Neural cell (in vitro differentiated cells): ENCODE measurements at regions not wholly inside any gene's neighbourhood (a gene's known extent, or its start where the extent isn't known, plus 50 kb on each side); places are given as distances from the start of the nearest gene placed in this dataset.
"Not testable (repeated sequence)": the region's sequence is repeated elsewhere in the genome, so short reads cannot be mapped to it uniquely, and the experiment has no call there.

ENCODE experiments used
- H2AFZ ChIP-seq: fragments of 200-600, 300-800 bp; sonication (generic), shearing (Covaris generic); 2 replicates; pipeline ENCODE4 v1.6.0; 2014; ENCODE audit warnings: low read depth, mild to moderate bottlenecking, antibody characterized with exemption, low read length, moderate library complexity
- H3F3A ChIP-seq: fragments of 200-600 bp; shearing (Covaris generic); 2 replicates; pipeline ENCODE4 v1.6.1; 2016; ENCODE audit warnings: mild to moderate bottlenecking, moderate library complexity, mixed read lengths, antibody characterized with exemption, low read length; ENCODE audit not compliant: insufficient read depth, poor library complexity, severe bottlenecking
- H3K27ac ChIP-seq: fragments of 200-600, 300-800 bp; sonication (generic), shearing (Covaris generic); 2 replicates; pipeline ENCODE4 v1.5.1; 2014; ENCODE audit warnings: mild to moderate bottlenecking, low read length, moderate library complexity
- H3K27me3 ChIP-seq: fragments of 300-800, 200-600 bp; sonication (generic), shearing (Covaris generic); 2 replicates; pipeline ENCODE4 v1.6.0; 2014; ENCODE audit warnings: mild to moderate bottlenecking, low read depth, low read length, moderate library complexity; ENCODE audit not compliant: insufficient read depth
- H3K36me3 ChIP-seq: fragments of 300-800, 200-600 bp; sonication (generic), shearing (Covaris generic); 2 replicates; pipeline ENCODE4 v1.5.1; 2014; ENCODE audit warnings: mild to moderate bottlenecking, antibody characterized with exemption, low read length, moderate library complexity; ENCODE audit not compliant: insufficient read depth
- H3K4me2 ChIP-seq: fragments of 300-800, 200-600 bp; sonication (generic), shearing (Covaris generic); 2 replicates; pipeline ENCODE4 v1.6.0; 2014; ENCODE audit warnings: mild to moderate bottlenecking, low read length
- H3K4me3 ChIP-seq: fragments of 300-800, 200-600 bp; sonication (generic), shearing (Covaris generic); 2 replicates; pipeline ENCODE4 v1.5.1; 2014; ENCODE audit warnings: mild to moderate bottlenecking, low read length, moderate library complexity
- H3K79me2 ChIP-seq: fragments of 200-600 bp; shearing (Covaris generic); replicated peaks from 2 replicates; pipeline ENCODE4 v1.6.0; 2014; ENCODE audit warnings: mild to moderate bottlenecking, low read length, moderate library complexity; ENCODE audit not compliant: insufficient read depth
- H3K9ac ChIP-seq: fragments of 300-800, 200-600 bp; sonication (generic), shearing (Covaris generic); 2 replicates; pipeline ENCODE4 v1.6.1; 2016; ENCODE audit warnings: mild to moderate bottlenecking, low read length, mixed read lengths
- H3K9me2 ChIP-seq: fragments of 200-600 bp; shearing (Covaris generic); 2 replicates; pipeline ENCODE4 v1.6.1; 2016; ENCODE audit warnings: mild to moderate bottlenecking, low read length, mixed read lengths; ENCODE audit not compliant: insufficient read depth
- H3K9me3 ChIP-seq: fragments of 200-600, 300-800 bp; sonication (generic), shearing (Covaris generic); 2 replicates; pipeline ENCODE4 v1.6.1; 2016; ENCODE audit warnings: mild to moderate bottlenecking, mixed run types, low read length, moderate library complexity, mixed read lengths
- H4K20me1 ChIP-seq: fragments of 200-600 bp; shearing (Covaris generic); 2 replicates; pipeline ENCODE4 v1.6.1; 2016; ENCODE audit warnings: mild to moderate bottlenecking, mixed run types; ENCODE audit not compliant: insufficient read depth
- CTCF ChIP-seq: fragments of 450-650 bp; IDR thresholded peaks from 2 replicates; pipeline ENCODE4 v1.5.1; 2014; ENCODE audit warnings: antibody characterized with exemption, mild to moderate bottlenecking, moderate library complexity; ENCODE audit not compliant: poor library complexity, severe bottlenecking
- EP300 ChIP-seq: fragments of 450-650 bp; conservative IDR thresholded peaks from 2 replicates; pipeline ENCODE4 v1.6.1; 2014; ENCODE audit warnings: antibody characterized with exemption, mild to moderate bottlenecking, moderate library complexity; ENCODE audit not compliant: poor library complexity, severe bottlenecking
- EZH2 ChIP-seq: fragments of 200-600, 300-800 bp; shearing (Covaris generic), sonication (generic); IDR thresholded peaks from 2 replicates; pipeline ENCODE4 v1.6.1; 2014; ENCODE audit warnings: antibody characterized with exemption, low read length, borderline replicate concordance, mild to moderate bottlenecking; ENCODE audit not compliant: insufficient read depth, poor library complexity, severe bottlenecking
- MXI1 ChIP-seq: fragments of 450-650 bp; conservative IDR thresholded peaks from 2 replicates; pipeline ENCODE4 v1.6.1; 2014; ENCODE audit warnings: antibody characterized with exemption, mild to moderate bottlenecking; ENCODE audit not compliant: poor library complexity, severe bottlenecking
- POLR2AphosphoS5 ChIP-seq: IDR thresholded peaks from 2 replicates; pipeline ENCODE4 v1.6.1; 2012
- RAD21 ChIP-seq: fragments of 450-650 bp; conservative IDR thresholded peaks from 2 replicates; pipeline ENCODE4 v1.6.1; 2014; ENCODE audit warnings: antibody characterized with exemption, mild to moderate bottlenecking, moderate library complexity
- REST ChIP-seq: IDR thresholded peaks from 2 replicates; pipeline ENCODE4 v1.6.1; 2012; ENCODE audit warnings: borderline replicate concordance
- SMC3 ChIP-seq: fragments of 450-650 bp; conservative IDR thresholded peaks from 2 replicates; pipeline ENCODE4 v1.6.1; 2014; ENCODE audit warnings: antibody characterized with exemption, mild to moderate bottlenecking, moderate library complexity; ENCODE audit not compliant: poor library complexity
- TAF1 ChIP-seq: IDR thresholded peaks from 2 replicates; pipeline ENCODE4 v1.6.1; 2012; ENCODE audit warnings: low read depth

DNA sequence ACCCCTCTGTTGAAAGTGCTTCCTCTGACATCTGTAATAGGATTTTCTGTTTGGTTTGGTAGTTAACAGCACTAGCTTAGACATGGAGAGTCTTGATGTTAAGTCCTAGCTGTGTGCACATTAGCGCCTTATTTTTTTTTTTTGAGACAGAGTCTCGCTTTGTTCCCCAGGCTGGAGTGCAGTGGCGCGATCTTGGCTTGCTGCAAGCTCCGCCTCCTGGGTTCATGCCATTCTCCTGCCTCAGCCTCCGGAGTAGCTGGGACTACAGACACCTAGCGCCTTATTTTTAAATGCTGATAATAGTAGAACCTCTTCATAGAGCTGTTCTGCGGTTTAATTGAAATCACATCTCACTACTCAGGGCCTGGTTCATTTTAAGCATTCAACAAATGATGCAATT is 131.5 kb downstream of the PLCE1 start:
- H3K27me3 ChIP-seq, H3K4me2 ChIP-seq, H3K4me3 ChIP-seq, H4K20me1 ChIP-seq, H3K9me2 ChIP-seq, H2AFZ ChIP-seq, H3K9me3 ChIP-seq, H3K79me2 ChIP-seq, H3K27ac ChIP-seq, H3F3A ChIP-seq, H3K36me3 ChIP-seq, H3K9ac ChIP-seq: not testable (repeated sequence)

- H3F3A ChIP-seq, result no peaks in the 10 kb centered on the region
- H3K27me3 ChIP-seq, result no peaks in the 10 kb centered on the region
- H3K79me2 ChIP-seq, result no peaks in the 10 kb centered on the region
- H3K4me2 ChIP-seq, result no peak overlapping the region
- H3K27ac ChIP-seq, result no peak overlapping the region
- H3K36me3 ChIP-seq, result no peaks in the 10 kb centered on the region
- H4K20me1 ChIP-seq, result no peaks in the 10 kb centered on the region
- H2AFZ ChIP-seq, result no peak overlapping the region
- no peaks in the 10 kb centered on the region for H3K9me3 ChIP-seq
- H3K4me3 ChIP-seq, result no peak overlapping the region
- no peaks in the 10 kb centered on the region for H3K9me2 ChIP-seq
- TF ChIP-seq TAF1 (no peak), SMC3 (no peak), CTCF (no peak), MXI1 (no peak), EZH2 (no peak), REST (no peak), POLR2AphosphoS5 (no peak), RAD21 (no peak), EP300 (no peak)
- no peak overlapping the region for H3K9ac ChIP-seq
Measured at GRCh38 chr10:94125856-94126255, 132.1 kb downstream of the PLCE1 start.

- no peaks in the 10 kb centered on the region for H4K20me1 ChIP-seq
- no peaks in the 10 kb centered on the region for H3K36me3 ChIP-seq
- no peaks in the 10 kb centered on the region for H3K79me2 ChIP-seq
- no peak overlapping the region for H2AFZ ChIP-seq
- H3K9ac ChIP-seq, result no peak overlapping the region
- H3K9me2 ChIP-seq, result no peaks in the 10 kb centered on the region
- H3K27ac ChIP-seq, result no peak overlapping the region
- H3K4me3 ChIP-seq, result no peak overlapping the region
- no peak overlapping the region for H3K4me2 ChIP-seq
- TF ChIP-seq SMC3 (no peak), POLR2AphosphoS5 (no peak), REST (no peak), TAF1 (no peak), RAD21 (no peak), EP300 (no peak), EZH2 (no peak), MXI1 (no peak), CTCF (no peak)
- no peaks in the 10 kb centered on the region for H3F3A ChIP-seq
- no peaks in the 10 kb centered on the region for H3K9me3 ChIP-seq
- H3K27me3 ChIP-seq, result no peaks in the 10 kb centered on the region
Measured at GRCh38 chr10:94129393-94130130, 135.8 kb downstream of the PLCE1 start.
